Stimulated activated naive B cell treated with anti-CD40 and anti-IgM and Interleukin-4, amounts not matched to agents 10 μg/mL and 1 μg/mL and 100 μg/mL, for 72 hours (primary cell): ENCODE measurements at regions not wholly inside any gene's neighbourhood (a gene's known extent, or its start where the extent isn't known, plus 50 kb on each side); places are given as distances from the start of the nearest gene placed in this dataset.

Experiments used
- ATAC-seq, 2 donors: fragments of 150-1000 bp; cut with Tn5 transposase; replicated peaks; 2 replicates each; pipeline ENCODE4 v1.10.0; 2021; ENCODE audit warnings: moderate library complexity in 1 of 2
- DNase-seq: peaks from one replicate; pipeline ENCODE4 v3.0.0; 2021
- H3K27ac Mint-ChIP-seq: one replicate; pipeline ENCODE4 v1.8.0; 2022; ENCODE audit warnings: mild to moderate bottlenecking, mixed read lengths
- H3K27me3 Mint-ChIP-seq, 2 donors: one replicate each; pipeline ENCODE4 v1.8.0; 2022; ENCODE audit warnings: mixed read lengths in 2 of 2
- H3K36me3 Mint-ChIP-seq, 2 donors: one replicate each; pipeline ENCODE4 v1.8.0; 2022; ENCODE audit warnings: mixed read lengths in 2 of 2, mild to moderate bottlenecking in 1 of 2
- H3K4me1 Mint-ChIP-seq, 2 donors: one replicate each; pipeline ENCODE4 v1.8.0; 2022; ENCODE audit warnings: mixed read lengths in 2 of 2, mild to moderate bottlenecking in 1 of 2
- H3K4me3 Mint-ChIP-seq, 2 donors: one replicate each; pipeline ENCODE4 v1.8.0; 2022; ENCODE audit warnings: mild to moderate bottlenecking in 2 of 2, mixed read lengths in 2 of 2, moderate library complexity in 1 of 2
- H3K9me3 Mint-ChIP-seq, 2 donors: one replicate each; pipeline ENCODE4 v1.8.0; 2022; ENCODE audit warnings: mixed read lengths in 2 of 2, mild to moderate bottlenecking in 1 of 2

GRCh38 chr20:22511943-22512910 is 72.1 kb downstream of the FOXA2 start:
- DNase-seq = no peak

GRCh38 chr20:22509843-22510147 is 74.6 kb downstream of the FOXA2 start:
- no peaks in the 10 kb centered on the region for H3K4me1 Mint-ChIP-seq
- no peak for ATAC-seq
- no peak for DNase-seq
- H3K9me3 Mint-ChIP-seq = no peaks in the 10 kb centered on the region
- peaks cover 10 to 11% of the 10 kb centered on the region in 2 donors for H3K27me3 Mint-ChIP-seq
- no peak overlapping the region for H3K4me3 Mint-ChIP-seq
- no peak overlapping the region for H3K27ac Mint-ChIP-seq
- H3K36me3 Mint-ChIP-seq = peaks cover 0 to 1% of the 10 kb centered on the region in 2 donors

More at GRCh38 chr20:22511943-22512910, 72.1 kb downstream of the FOXA2 start:
- peaks cover 11 to 16% of the 10 kb centered on the region in 2 donors for H3K27me3 Mint-ChIP-seq
- peaks cover 0 to 1% of the 10 kb centered on the region in 2 donors for H3K36me3 Mint-ChIP-seq
- no peaks in the 10 kb centered on the region for H3K4me1 Mint-ChIP-seq
- H3K4me3 Mint-ChIP-seq = no peak overlapping the region
- no peak for ATAC-seq
- H3K27ac Mint-ChIP-seq = no peak overlapping the region
- no peaks in the 10 kb centered on the region for H3K9me3 Mint-ChIP-seq

- ATAC-seq (no peak), DNase-seq (no peak)
- Mint-ChIP-seq H3K27ac (no peak overlapping the region), H3K9me3 (no peaks in the 10 kb centered on the region), H3K4me3 (no peak overlapping the region), H3K36me3 (peaks cover 0 to 1% of the 10 kb centered on the region in 2 donors), H3K4me1 (no peaks in the 10 kb centered on the region), H3K27me3 (peaks cover 9 to 11% of the 10 kb centered on the region in 2 donors)
Observed at GRCh38 chr20:22509090-22509842, 75.1 kb downstream of the FOXA2 start.

GRCh38 chr20:22508426-22508825 is 75.9 kb downstream of the FOXA2 start:
- Mint-ChIP-seq H3K4me3 (no peak overlapping the region), H3K9me3 (no peaks in the 10 kb centered on the region), H3K4me1 (no peaks in the 10 kb centered on the region)

GRCh38 chr20:22507240-22507961 is 77.0 kb downstream of the FOXA2 start:
- Mint-ChIP-seq H3K27me3 (peaks cover 11 to 12% of the 10 kb centered on the region in 2 donors), H3K4me3 (no peak overlapping the region), H3K4me1 (no peaks in the 10 kb centered on the region), H3K36me3 (peaks cover 0 to 1% of the 10 kb centered on the region in 2 donors), H3K27ac (no peak overlapping the region), H3K9me3 (no peaks in the 10 kb centered on the region)
- ATAC-seq = no peak
- DNase-seq = no peak

More at GRCh38 chr20:22508426-22508825, 75.9 kb downstream of the FOXA2 start:
- Mint-ChIP-seq H3K27me3 (peaks cover 9 to 11% of the 10 kb centered on the region in 2 donors), H3K27ac (no peak overlapping the region), H3K36me3 (peaks cover 0 to 1% of the 10 kb centered on the region in 2 donors)
- ATAC-seq (no peak), DNase-seq (no peak)

- Mint-ChIP-seq H3K27ac (no peak overlapping the region), H3K27me3 (peaks cover 11 to 18% of the 10 kb centered on the region in 2 donors), H3K4me3 (no peak overlapping the region), H3K4me1 (no peaks in the 10 kb centered on the region), H3K36me3 (peaks cover 0 to 1% of the 10 kb centered on the region in 2 donors), H3K9me3 (peaks cover 0 to 1% of the 10 kb centered on the region in 2 donors)
- no peak for DNase-seq
- no peak for ATAC-seq
Observed at GRCh38 chr20:22506827-22507226, 77.5 kb downstream of the FOXA2 start.

- Mint-ChIP-seq H3K4me3 (no peak overlapping the region), H3K36me3 (peaks cover 0 to 1% of the 10 kb centered on the region in 2 donors), H3K4me1 (no peaks in the 10 kb centered on the region), H3K27me3 (peaks cover 11 to 28% of the 10 kb centered on the region in 2 donors), H3K27ac (no peak overlapping the region), H3K9me3 (peaks cover 0 to 1% of the 10 kb centered on the region in 2 donors)
- DNase-seq (no peak), ATAC-seq (no peak)
Observed at GRCh38 chr20:22504829-22505377, 79.5 kb downstream of the FOXA2 start.

- H3K27ac Mint-ChIP-seq = no peak overlapping the region
- no peak for DNase-seq
- no peak overlapping the region for H3K4me3 Mint-ChIP-seq
- H3K4me1 Mint-ChIP-seq = no peaks in the 10 kb centered on the region
- peaks cover 4 to 23% of the 10 kb centered on the region in 2 donors for H3K27me3 Mint-ChIP-seq
- no peaks in the 10 kb centered on the region for H3K36me3 Mint-ChIP-seq
- peaks cover 0 to 1% of the 10 kb centered on the region in 2 donors for H3K9me3 Mint-ChIP-seq
- ATAC-seq = no peak
Observed at GRCh38 chr20:22503577-22503976, 80.8 kb downstream of the FOXA2 start.

GRCh38 chr20:22502731-22503191 is 81.6 kb downstream of the FOXA2 start:
- H3K9me3 Mint-ChIP-seq = peaks cover 0 to 1% of the 10 kb centered on the region in 2 donors
- H3K4me1 Mint-ChIP-seq = no peaks in the 10 kb centered on the region
- H3K4me3 Mint-ChIP-seq = no peak overlapping the region
- no peak overlapping the region for H3K27ac Mint-ChIP-seq
- no peak for DNase-seq
- H3K36me3 Mint-ChIP-seq = no peaks in the 10 kb centered on the region
- H3K27me3 Mint-ChIP-seq = peaks cover under 1 to 18% of the 10 kb centered on the region in 2 donors
- ATAC-seq = no peak

- ATAC-seq (no peak), DNase-seq (no peak)
- H3K27me3 Mint-ChIP-seq = peaks cover 3 to 21% of the 10 kb centered on the region in 2 donors
- H3K9me3 Mint-ChIP-seq = peaks cover 0 to 1% of the 10 kb centered on the region in 2 donors
- H3K36me3 Mint-ChIP-seq = no peaks in the 10 kb centered on the region
- H3K27ac Mint-ChIP-seq = no peak overlapping the region
- H3K4me3 Mint-ChIP-seq = no peak overlapping the region
- no peaks in the 10 kb centered on the region for H3K4me1 Mint-ChIP-seq
Observed at GRCh38 chr20:22501566-22502344, 82.6 kb downstream of the FOXA2 start.

GRCh38 chr20:22501034-22501433 is 83.3 kb downstream of the FOXA2 start:
- no peaks in the 10 kb centered on the region for H3K36me3 Mint-ChIP-seq
- no peak overlapping the region for H3K4me3 Mint-ChIP-seq
- H3K27ac Mint-ChIP-seq = no peak overlapping the region
- peaks cover 0 to 1% of the 10 kb centered on the region in 2 donors for H3K9me3 Mint-ChIP-seq
- ATAC-seq = no peak
- peaks cover 3 to 24% of the 10 kb centered on the region in 2 donors for H3K27me3 Mint-ChIP-seq
- no peaks in the 10 kb centered on the region for H3K4me1 Mint-ChIP-seq
- no peak for DNase-seq

- no peak overlapping the region for H3K4me3 Mint-ChIP-seq
- ATAC-seq (no peak), DNase-seq (no peak)
- H3K36me3 Mint-ChIP-seq = no peaks in the 10 kb centered on the region
- H3K27me3 Mint-ChIP-seq = peaks cover 3 to 24% of the 10 kb centered on the region in 2 donors
- H3K4me1 Mint-ChIP-seq = no peaks in the 10 kb centered on the region
- H3K9me3 Mint-ChIP-seq = peaks cover 0 to 1% of the 10 kb centered on the region in 2 donors
- no peak overlapping the region for H3K27ac Mint-ChIP-seq
Observed at GRCh38 chr20:22499515-22500166, 84.7 kb downstream of the FOXA2 start.

- Mint-ChIP-seq H3K4me3 (no peak overlapping the region), H3K9me3 (no peaks in the 10 kb centered on the region), H3K4me1 (no peaks in the 10 kb centered on the region), H3K36me3 (no peaks in the 10 kb centered on the region), H3K27ac (no peak overlapping the region), H3K27me3 (peaks cover 10 to 29% of the 10 kb centered on the region in 2 donors)
- ATAC-seq (no peak), DNase-seq (no peak)
Observed at GRCh38 chr20:22496817-22497216, 87.6 kb downstream of the FOXA2 start.
